Uterus (tissue), 3 donors: ENCODE measurements at regions not wholly inside any gene's neighbourhood (a gene's known extent, or its start where the extent isn't known, plus 50 kb on each side); places are given as distances from the start of the nearest gene placed in this dataset.
A peak's percentile ranks its signal among the peaks of the same experiment; 100 is the strongest.

Experiments used
- DNase-seq, 2 donors: peaks; one replicate each; pipeline ENCODE4 v3.0.0-alpha.2; 2019 to 2020
- H3K27ac ChIP-seq, 2 donors: fragments of 200-600 bp; sonication (generic); 1 replicate in 1 of 2; 2 replicates in 1 of 2; pipeline ENCODE4 v1.5.1; 2016 to 2018
- H3K27me3 ChIP-seq, 2 donors: fragments of 200-600 bp; sonication (generic); one replicate each; pipeline ENCODE4 v1.5.1; 2018 to 2019; ENCODE audit warnings: control low read depth in 1 of 2
- H3K36me3 ChIP-seq, 2 donors: fragments of 200-600 bp; sonication (generic); one replicate each; pipeline ENCODE4 v1.5.1; 2019; ENCODE audit warnings: control low read depth in 1 of 2
- H3K4me1 ChIP-seq, 2 donors: fragments of 200-600 bp; sonication (generic); one replicate each; pipeline ENCODE4 v1.5.1; 2018 to 2019; ENCODE audit warnings: control low read depth in 1 of 2
- H3K4me3 ChIP-seq, 2 donors: fragments of 200-600 bp; sonication (generic); 1 replicate in 1 of 2; 2 replicates in 1 of 2; pipeline ENCODE4 v1.5.1; 2018 to 2019; ENCODE audit warnings: mild to moderate bottlenecking in 1 of 2
- H3K9me3 ChIP-seq, 2 donors: fragments of 200-600 bp; sonication (generic); one replicate each; pipeline ENCODE4 v1.5.1; 2019; ENCODE audit warnings: control low read depth in 1 of 2
- CTCF ChIP-seq, 4 experiments: fragments of 200-600 bp in 2 of 4; fragments of 450-650 bp in 2 of 4; sonication (generic) in 2 of 4; IDR thresholded peaks; one replicate each; pipeline ENCODE4 v1.5.1; 2016 to 2019; ENCODE audit warnings: antibody characterized with exemption in 4 of 4, mild to moderate bottlenecking in 2 of 4, moderate library complexity in 1 of 4
- POLR2A ChIP-seq, 2 donors: fragments of 450-650 bp; IDR thresholded peaks; one replicate each; pipeline ENCODE4 v1.6.1; 2016; ENCODE audit warnings: antibody characterized with exemption in 2 of 2, mild to moderate bottlenecking in 1 of 2, moderate library complexity in 1 of 2
- intact Hi-C: fragments of 100-400 bp; cut with DNase I; formaldehyde crosslinking; loops from one replicate; pipeline ENCODE4 v1.15.1; 2023; ENCODE audit warnings: low total_unique reads
- donor health status: DM: yes; HTN: yes; CAD: no.

GRCh38 chr10:123573236-123574108 is 92.7 kb upstream of the GPR26 start:
- Histone ChIP-seq H3K36me3 (no peaks in the 10 kb centered on the region), H3K4me1 (no peaks in the 10 kb centered on the region), H3K4me3 (no peak overlapping the region), H3K27me3 (no peaks in the 10 kb centered on the region), H3K9me3 (no peaks in the 10 kb centered on the region), H3K27ac (no peak overlapping the region)
- TF ChIP-seq CTCF (IDR thresholded peaks at IDR 0.05) (peak in 1 of 4 experiments; percentile 10), POLR2A (IDR thresholded peaks at IDR 0.05) (no peak)
- intact Hi-C loops = no loop called here
- DNase-seq = no peak

- no peak overlapping the region for H3K4me3 ChIP-seq
- intact Hi-C loops = no loop called here
- DNase-seq = no peak
Measured at GRCh38 chr10:123574109-123574698, 92.0 kb upstream of the GPR26 start.

GRCh38 chr10:123575105-123575504 is 91.0 kb upstream of the GPR26 start:
- no peaks in the 10 kb centered on the region for H3K9me3 ChIP-seq
- TF ChIP-seq POLR2A (IDR thresholded peaks at IDR 0.05) = no peak
- no peaks in the 10 kb centered on the region for H3K27me3 ChIP-seq
- intact Hi-C loops = no loop called here
- no peaks in the 10 kb centered on the region for H3K4me1 ChIP-seq
- DNase-seq = no peak
- no peak overlapping the region for H3K27ac ChIP-seq
- no peak overlapping the region for H3K4me3 ChIP-seq
- H3K36me3 ChIP-seq = no peaks in the 10 kb centered on the region

More at GRCh38 chr10:123574109-123574698, 92.0 kb upstream of the GPR26 start:
- H3K27ac ChIP-seq = no peak overlapping the region
- no peaks in the 10 kb centered on the region for H3K27me3 ChIP-seq
- H3K36me3 ChIP-seq = no peaks in the 10 kb centered on the region
- no peak for TF ChIP-seq CTCF (IDR thresholded peaks at IDR 0.05)
- H3K4me1 ChIP-seq = no peaks in the 10 kb centered on the region
- no peaks in the 10 kb centered on the region for H3K9me3 ChIP-seq

GRCh38 chr10:123576706-123577105 is 89.4 kb upstream of the GPR26 start:
- H3K4me1 ChIP-seq = no peaks in the 10 kb centered on the region
- no peaks in the 10 kb centered on the region for H3K27me3 ChIP-seq
- H3K27ac ChIP-seq = no peak overlapping the region
- H3K36me3 ChIP-seq = no peaks in the 10 kb centered on the region
- intact Hi-C loops = no loop called here
- H3K9me3 ChIP-seq = no peaks in the 10 kb centered on the region
- no peak for DNase-seq
- H3K4me3 ChIP-seq = no peak overlapping the region
- TF ChIP-seq POLR2A (IDR thresholded peaks at IDR 0.05) (no peak), CTCF (IDR thresholded peaks at IDR 0.05) (no peak)

GRCh38 chr10:123577921-123578461 is 88.2 kb upstream of the GPR26 start:
- H3K9me3 ChIP-seq = no peaks in the 10 kb centered on the region
- TF ChIP-seq POLR2A (IDR thresholded peaks at IDR 0.05) (no peak), CTCF (IDR thresholded peaks at IDR 0.05) (no peak)
- DNase-seq = no peak
- H3K4me3 ChIP-seq = no peak overlapping the region
- no peak overlapping the region for H3K27ac ChIP-seq
- intact Hi-C loops = no loop called here
- no peaks in the 10 kb centered on the region for H3K4me1 ChIP-seq
- H3K36me3 ChIP-seq = no peaks in the 10 kb centered on the region
- H3K27me3 ChIP-seq = no peaks in the 10 kb centered on the region
